ENCODE measurements at regions not wholly inside any gene's neighbourhood (a gene's known extent, or its start where the extent isn't known, plus 50 kb on each side); places are given as distances from the start of the nearest gene placed in this dataset.

DNA sequence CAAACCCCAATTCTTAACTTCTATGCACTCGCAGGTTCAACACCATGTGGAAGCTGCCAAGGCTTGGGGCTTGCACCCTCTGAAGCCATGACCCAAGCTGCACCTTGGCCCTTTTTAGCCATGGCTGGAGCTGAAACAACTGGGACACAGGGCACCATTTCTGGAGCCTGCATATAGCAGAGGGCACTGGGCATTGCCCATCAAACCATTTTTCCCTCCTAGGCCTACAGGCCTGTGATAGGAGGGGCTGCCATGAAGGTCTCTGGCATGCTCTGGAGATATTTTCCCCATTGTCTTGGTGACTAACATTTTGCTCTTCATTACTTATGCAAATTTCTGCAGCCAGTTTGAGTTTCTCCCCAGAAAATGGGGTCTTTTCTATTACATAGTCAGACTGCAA is 484.7 kb downstream of the EPHA7 start:
- no peak for DNase-seq

DNA sequence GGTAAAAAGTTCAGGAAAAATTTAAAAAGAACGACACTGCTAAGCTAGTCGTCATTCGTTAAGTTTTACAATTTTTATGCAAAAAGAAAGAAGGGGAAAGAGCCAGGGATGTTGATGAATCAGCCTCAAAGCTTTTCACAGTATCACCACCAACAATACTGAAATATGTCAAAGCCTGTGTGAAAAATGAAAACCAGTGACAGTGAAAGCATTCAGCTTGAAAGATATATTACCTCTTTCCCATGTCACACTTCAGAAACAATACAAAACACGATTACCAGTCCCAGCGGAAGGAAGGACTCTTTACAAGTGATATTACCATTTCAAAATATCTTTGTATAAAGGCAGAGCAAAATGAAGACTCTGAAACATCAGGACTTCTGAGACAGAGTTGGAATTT is 489.2 kb downstream of the EPHA7 start:
- DNase-seq: no peak

DNA sequence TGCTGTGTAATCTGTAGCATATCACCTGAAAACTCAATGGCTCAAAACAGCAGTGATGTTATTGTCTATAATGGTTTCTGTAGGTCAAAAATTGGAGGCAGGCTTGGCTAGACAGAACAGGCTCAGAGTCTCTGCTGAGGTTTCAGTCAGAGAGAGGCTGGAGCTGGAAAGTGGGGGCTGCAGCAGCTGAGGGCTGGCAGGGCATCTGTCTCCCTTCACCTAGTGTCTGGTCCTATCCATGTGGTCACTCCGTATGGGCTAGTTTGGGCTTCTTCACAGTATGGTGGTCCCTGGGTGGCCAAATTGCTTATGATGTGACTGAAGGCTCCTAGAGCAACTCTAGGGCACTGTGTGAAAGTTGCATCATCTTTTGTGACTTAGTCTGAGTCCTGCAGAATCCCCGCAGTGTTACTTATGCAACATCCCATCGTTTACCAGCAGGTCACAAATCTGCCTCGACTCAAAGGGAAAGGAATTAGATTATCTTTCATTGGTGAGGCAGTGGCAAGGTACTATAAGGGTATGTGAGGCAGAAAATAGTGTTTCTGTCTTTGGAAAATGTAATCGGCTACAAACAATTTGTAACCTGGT is 497.0 kb downstream of the EPHA7 start:
- no peak for DNase-seq

DNA sequence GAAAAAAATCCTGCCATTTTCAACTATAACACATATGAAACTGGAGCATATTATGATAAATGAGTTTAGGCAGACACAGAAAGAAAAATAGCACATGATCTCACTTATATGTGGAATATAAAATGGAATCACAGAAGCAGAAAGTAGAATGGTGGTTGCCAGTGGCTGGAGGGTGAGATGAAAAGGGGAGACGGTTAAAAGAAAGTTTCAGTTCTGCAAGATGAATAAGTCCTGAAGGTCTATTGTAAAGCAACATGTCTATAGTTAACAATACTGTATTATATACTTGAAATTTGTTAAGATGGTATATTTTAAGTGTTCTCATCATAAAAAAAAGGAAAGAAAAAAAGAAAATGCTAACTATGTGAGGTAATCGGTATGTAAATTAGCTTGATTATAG is 503.9 kb downstream of the EPHA7 start:
- no peak for DNase-seq

DNA sequence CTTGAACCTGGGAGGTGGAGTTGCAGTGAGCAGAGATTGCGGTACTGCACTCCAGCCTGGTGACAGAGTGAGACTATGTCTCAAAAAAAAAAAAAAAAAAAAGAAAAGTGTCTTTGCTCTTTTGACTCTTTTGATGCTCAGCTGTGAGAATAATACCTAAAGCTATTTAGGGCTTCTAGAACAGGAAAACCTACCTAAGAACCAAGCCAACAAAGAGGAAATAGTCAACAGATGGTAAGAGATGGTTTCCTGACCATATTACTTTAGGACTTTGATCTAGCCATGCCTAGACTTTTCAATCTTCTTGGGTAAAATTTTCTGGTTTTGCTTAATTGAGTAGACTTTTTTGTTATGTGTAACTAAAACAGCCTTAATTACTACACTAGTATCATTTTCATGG is 508.1 kb downstream of the EPHA7 start:
- no peak for DNase-seq

DNA sequence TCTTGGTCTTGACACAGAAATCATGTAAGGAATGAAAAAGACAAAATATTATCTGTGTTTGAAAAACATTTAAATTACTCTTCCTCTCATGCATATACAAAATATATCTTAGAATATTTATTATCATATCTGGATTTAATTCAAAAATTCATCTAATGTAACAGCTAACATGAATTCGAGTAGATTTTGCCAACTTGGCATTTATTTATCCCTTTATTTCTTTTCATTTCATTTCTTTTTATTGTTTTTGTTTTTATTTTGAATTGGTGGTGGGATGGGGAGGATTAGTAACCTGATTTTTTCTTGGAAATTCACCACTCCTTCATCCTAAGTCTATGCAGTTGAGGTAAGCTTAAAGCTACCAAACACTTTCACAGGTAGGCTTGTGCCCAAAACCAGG is 508.7 kb downstream of the EPHA7 start:
- DNase-seq: no peak

DNA sequence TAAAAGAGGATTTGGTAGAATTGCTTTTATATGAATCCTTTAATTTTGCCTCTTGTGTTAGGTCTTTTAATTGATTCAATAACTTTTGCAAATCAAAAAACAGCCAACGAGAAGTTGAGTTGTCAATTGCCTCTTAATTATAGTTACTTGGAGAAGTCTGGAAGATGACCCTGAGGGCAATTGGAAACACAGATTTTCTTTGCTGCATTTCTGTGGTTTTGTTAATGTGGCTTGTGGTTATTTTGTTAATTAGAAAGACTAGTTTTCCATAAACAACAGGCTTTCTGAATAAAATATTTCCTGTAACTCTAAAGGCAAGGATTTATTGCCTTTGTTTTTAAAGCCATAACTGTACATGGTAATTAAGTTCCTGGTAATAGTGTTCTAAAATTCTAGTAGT is 513.0 kb downstream of the EPHA7 start:
- DNase-seq: no peak

DNA sequence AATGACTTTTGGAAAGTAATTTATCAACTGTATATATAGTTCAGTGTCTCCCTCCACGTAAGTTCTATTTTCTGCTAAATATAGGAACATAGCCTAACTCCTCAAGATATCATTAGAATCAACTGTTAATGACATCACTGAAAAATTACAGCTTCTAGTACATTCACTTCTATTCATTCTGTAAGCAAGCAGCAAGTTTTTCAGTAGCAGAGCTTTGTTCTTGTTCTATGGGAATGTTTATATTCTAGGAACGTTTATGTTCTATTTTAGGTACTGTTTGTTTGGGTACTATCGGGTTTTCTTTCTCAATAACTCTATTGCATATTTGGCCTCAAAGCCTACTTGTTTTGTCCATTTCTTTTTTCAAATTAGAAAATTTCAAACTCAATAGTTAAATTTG is 525.6 kb downstream of the EPHA7 start:
- DNase-seq: no peak

DNA sequence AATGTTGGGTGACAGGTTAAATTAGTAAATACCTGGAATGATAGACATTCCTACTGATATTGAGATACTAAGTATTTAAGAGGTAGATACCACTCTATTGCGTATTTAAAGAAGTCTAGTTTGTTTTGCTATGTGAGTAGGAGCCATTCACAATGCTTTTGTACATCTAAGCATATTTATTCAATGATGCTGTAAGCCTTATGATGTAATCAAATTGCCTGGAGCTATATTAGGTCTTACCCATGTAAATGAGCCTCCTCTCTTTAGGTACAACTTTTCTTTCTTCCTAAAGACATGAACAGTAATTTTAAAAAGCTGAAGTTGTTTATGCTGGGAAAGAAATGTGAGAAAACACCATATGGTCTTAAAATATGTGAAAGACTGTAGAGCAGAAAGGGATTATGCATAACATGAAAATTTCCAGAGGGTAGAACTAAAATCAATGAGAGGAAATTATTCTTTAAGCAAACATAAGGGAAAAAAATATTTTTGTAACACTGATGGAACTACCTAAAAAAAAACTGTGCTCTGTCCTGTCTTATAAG is 526.7 kb downstream of the EPHA7 start:
- DNase-seq: no peak

DNA sequence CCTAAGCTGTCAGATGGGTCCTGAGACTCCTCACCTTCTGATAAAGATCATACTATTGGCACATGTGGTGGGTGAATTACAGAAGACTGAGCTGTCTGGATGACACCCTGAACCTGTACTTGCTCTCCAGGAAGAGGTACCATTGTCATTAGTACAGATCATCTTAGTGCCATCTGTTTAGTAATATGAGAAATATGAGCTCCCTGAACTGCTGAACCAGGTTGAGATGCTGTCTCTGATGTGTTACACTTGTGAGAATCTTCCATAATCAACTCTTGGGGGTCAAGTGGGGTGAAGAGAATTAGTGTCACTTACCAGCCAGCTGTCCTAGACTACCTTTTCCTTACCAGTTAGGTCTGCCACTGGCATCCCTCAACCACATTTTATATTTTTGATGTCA is 531.0 kb downstream of the EPHA7 start:
- no peak for DNase-seq

DNA sequence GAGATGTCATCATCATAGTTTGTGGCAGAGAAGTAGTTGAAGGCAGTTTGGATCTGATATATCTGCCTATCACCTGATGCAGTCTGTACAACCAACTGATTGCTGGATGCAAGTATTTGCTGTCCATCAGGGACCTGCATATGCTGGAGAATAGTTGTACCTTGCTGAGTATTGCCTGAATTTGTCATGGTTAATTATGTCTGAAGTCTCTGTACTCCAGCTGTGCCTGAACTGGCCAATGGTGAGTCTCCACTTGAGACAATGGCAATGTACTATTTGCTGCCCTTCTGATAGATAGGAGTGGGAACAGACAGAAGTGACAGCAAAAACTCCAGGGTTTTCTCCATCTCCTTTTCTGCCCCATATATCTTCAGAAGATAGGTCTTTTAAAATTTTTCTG is 531.5 kb downstream of the EPHA7 start:
- no peak for DNase-seq

DNA sequence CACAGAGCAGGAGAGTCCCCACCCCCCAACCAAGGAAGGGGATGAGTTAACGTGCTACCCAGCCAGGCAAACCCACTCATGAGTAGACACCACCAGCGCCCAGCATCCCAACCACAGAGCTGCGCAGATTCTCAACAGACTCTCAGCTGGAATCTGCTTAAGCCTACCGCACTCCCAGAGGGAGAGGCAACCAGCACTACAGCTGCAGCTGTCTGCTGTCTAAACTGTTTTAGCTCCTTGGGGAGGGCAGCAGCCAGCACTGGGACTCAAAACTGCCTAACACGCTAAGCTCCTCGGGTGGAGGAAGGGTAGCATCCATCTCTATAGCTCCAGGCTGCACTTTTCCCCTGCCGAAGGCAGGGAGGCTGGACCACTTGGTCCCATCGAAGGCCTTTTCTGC is 539.8 kb downstream of the EPHA7 start:
- DNase-seq: no peak

DNA sequence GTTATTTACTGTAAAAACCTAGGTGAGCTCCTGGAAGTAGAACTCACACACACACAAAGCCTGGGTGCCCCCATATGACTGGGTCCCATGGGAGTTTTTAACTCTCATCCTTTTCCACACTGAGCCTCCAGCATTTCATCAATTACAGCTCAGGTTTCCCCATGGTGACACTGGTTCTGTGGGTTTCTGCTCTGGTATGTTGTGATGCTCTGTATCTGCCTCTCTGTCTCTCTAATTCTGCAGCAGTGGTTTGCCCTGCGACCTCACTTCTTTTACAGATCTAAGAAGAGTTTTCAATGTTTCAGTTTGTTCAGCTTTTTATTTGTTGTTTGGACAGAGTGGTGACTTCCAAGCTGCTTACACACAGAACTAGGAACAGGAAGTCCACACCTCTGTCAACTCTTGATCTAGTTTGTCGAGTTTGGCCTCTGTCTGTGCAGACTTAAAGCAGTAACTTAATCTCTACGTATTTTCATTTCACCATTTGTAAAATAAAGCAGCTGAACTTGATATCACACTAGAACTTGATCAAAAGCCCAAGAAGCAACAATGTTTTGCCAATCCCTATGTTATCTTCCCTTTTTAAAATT is 554.3 kb downstream of the EPHA7 start:
- DNase-seq: no peak

DNA sequence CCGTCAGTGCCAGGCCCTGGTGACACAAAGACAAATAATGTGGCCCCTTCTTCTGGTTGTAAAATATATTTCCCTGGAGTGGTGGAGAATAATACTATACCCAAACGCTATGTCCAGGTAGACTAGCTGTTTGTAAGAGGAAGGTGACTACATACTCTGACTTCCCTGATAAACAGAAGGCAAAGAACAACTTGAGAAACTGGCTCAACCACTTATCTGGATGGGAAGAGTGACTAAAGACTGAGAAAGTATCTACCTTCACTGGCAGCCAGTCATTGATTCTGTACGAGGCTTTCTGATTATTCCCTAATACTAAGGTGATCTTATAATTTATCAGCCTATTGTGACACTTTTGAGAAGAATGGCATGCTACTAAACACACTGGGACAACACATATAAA is 569.7 kb downstream of the EPHA7 start:
- DNase-seq: no peak

DNA sequence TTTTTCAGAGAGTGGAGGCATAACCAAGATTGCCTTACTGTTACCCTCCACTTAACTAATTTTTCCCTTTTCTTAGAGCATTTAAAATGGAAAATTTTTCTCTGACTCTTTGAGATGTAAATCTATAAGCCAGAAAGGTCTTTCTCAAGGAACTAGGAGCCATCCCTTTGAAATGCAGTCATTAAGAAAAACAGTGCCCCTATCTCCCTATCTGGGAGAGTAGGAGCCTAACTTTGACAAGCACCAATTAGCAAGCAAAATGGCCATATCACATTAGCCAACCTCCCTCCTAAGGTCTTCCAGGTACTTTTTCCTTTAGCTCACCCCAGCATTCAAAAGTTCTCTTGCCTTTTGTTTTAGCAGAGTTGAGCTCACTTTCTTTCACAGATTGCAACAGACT is 570.5 kb downstream of the EPHA7 start:
- DNase-seq: no peak

DNA sequence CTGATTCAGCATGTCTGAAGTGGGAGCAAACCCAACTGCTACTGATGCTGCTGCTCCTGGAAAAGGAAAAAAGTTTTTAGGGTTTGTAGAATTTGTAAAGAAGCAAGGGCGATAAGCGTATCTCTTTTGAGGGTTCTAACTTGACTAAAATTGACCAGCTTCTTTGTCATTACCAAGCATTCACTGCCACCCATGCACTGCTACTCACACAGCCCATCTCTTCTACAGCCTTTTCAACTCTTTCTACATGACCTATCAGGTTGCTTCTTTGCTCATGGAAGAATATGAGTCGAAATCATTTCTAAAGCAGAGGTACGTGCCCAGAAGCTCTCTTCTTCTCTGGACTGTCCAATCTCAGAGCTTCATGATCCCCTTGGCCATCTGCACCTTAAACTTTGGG is 570.9 kb downstream of the EPHA7 start:
- no peak for DNase-seq

DNA sequence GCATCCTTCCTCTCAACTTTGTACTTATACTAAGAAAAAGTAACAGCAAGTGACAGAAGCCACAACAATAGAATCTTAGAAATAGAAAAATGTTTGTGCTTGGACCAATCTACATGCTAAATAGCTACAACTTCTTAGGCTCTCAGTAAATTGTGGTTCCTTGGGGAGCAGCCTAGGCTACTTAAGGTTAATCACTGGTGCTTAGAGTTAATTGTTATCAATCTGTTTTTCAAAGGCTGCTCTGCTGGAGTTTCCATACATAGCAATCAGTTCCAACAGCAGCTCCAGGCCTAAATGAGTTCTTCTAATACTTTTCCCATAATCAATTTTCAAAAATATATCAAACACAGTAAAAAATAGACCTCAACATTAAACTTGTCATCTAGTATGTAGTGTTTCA is 571.4 kb downstream of the EPHA7 start:
- no peak for DNase-seq

DNA sequence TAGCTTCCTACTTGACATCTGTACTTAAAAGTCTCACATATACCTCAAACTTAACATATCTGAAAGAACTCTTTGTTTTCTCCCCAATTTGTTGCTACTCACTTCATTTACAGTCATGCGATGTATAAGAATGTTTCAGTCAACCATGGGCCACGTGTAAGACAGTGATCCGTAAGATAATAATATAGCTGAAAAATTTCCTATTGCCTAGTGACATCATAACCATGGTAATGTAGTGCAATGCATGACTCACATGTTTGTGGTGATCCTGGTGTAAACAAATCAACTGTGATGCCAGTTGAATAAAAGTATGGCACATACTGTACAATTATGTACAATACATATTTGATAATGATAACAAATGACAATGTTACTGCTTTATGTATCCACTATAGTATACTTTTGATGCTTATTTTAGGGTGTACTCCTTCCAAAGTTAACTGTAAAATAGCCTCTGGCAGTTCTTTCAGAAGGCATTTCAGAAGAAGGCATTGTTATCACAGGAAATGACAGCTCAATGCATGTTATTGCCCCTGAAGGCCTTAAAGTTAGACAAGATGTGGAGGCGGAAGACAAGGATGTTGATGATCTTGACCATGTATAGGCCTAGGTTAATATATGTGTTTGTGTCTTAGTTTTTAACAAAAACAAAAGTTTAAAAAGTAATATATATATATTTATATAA is 579.0 kb downstream of the EPHA7 start:
- DNase-seq: no peak

DNA sequence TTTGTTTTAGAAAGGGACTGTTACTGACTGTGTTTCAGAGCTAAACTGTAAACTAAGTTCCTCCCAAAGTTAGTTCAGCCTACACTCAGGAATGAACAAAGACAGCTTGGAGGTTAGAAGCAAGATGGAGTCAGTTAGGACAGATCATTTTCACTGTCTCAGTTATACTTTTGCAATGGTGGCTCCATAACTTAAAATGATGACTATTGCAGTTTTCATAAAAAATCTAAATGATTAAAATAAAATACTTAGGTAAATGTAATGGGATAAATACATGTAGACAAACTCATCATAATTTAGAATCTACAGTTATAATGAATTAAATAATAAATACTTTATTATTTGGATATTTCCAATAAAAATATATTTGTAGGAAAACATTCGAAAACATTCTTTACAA is 590.6 kb downstream of the EPHA7 start:
- no peak for DNase-seq

DNA sequence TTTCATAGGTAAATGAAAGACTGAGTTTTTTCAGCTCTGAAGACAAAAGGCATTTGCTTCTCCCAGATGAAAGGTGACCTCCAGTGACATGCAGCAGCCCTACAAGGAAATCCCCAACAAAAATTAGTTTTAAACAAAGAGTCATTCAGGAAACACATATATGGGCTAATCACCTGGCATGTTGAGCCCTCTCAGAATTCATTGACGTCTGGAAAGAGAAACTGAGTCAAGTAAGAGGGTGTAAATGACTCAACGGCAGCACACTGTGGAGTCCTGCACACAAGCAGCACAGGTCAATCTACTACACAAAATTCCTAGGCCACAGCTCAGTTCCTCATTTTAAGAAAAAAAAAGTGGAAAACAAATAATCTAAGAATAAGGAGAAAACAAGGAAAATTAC is 592.3 kb downstream of the EPHA7 start:
- DNase-seq: no peak

DNA sequence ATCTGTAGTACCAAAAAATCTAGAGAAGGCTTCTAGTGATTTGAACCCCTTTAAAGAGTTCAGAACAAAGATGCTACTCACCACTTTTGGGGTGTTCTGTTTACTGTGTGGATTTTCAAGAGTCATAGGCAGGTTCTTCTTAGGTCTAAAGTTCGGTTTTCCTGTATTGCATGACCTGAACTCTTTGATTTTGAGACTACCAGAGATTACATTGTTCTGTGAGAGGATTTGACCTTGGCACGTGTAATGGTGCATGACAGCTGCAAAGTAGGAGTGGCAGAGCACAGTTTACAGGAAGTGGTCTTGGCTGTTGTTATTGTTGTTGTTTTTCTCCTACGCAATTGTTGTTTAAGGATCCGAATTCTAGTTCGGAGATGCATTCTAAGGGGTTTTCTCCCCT is 592.7 kb downstream of the EPHA7 start:
- DNase-seq: no peak

DNA sequence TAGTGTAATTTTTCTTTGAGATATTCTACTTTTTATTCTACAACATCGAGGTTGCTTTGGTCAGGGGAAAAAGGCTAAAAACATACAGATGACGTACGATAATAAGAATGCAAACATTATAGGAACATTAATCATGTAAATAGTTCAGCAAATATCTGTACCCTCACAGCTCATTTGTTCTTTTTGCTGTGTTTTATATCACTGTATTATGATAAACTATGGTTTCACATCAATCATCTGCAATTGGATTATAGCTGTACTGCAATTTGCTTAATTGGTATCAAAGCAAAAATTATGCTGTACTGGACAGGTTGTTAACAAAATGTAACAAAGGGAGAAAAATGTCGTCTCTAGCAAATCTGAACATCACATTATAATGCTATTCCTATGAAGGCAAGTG is 597.1 kb downstream of the EPHA7 start:
- DNase-seq: no peak

DNA sequence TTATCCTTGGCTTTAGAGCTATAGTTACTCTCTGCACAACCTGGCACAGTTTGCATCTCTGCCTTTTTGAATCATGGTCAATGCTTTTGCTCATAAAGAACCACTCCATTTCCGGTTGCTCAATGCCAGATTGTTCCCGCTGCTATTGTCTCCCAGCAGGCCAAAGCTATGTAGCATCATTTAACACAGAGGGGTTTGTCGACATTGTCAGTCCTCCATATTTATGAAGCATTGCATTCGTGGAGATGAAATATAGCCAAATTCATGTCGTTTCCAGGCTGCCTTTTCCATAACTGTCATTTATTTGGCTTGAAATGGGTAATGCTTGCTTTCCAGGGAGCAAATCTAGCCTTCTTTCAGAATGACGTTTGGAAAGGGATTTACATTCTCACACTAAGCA is 598.8 kb downstream of the EPHA7 start:
- no peak for DNase-seq

DNA sequence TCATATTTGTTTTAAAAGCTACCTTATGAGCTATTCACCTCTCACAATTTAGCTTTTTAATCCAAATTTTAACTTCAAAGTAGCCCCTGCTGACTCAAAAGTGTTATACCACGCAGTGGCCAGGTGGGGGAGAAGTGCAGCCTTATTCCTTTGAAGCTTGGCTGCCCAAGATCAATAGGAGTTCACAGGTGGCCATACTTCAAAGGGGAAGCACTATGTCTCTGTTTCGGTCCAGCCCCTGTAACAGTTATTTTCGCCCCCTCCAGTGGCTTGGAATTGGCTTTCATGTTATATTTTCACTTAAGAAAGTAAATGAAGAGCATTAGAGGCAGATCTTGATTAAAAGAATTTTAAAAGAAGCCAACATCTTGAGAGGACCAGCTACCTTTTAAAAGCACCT is 608.4 kb downstream of the EPHA7 start:
- DNase-seq: no peak

DNA sequence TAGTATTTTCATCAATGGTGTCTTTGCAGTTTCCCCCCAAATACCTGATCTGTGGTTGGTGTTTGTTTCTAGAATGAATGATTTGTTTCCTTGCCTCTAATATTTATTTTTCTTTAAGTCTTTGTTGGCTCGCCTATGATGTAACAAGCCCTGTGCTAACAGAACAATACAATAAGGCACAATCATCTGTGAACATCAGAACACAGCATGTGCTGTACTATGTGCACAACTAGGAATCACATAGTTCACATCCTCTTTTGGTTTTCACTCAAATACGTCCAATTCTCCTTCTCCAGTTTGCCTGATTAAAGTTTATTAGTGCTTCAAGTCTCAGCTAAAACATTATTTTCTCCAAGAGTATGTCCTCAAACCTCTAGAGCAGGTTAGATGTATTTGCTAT is 613.1 kb downstream of the EPHA7 start:
- DNase-seq: no peak
